Tibial nerve (tissue), 4 donors: ENCODE measurements at regions not wholly inside any gene's neighbourhood (a gene's known extent, or its start where the extent isn't known, plus 50 kb on each side); places are given as distances from the start of the nearest gene placed in this dataset.
A peak's percentile ranks its signal among the peaks of the same experiment; 100 is the strongest.

Source experiments
- DNase-seq, 2 donors: peaks; one replicate each; pipeline ENCODE4 v3.0.0-alpha.2; 2019; ENCODE audit warnings: low spot score in 2 of 2
- H3K27ac ChIP-seq, 4 donors: fragments of 200-600 bp; sonication (generic) in 3 of 4; one replicate each; pipeline ENCODE4 v1.5.1; 2017 to 2019; ENCODE audit warnings: mild to moderate bottlenecking in 1 of 4
- H3K27me3 ChIP-seq, 2 donors: fragments of 200-600 bp; sonication (generic) in 1 of 2; one replicate each; pipeline versions ENCODE4 v1.5.1 to v1.6.0; 2017 to 2019
- H3K36me3 ChIP-seq, 3 donors: fragments of 200-600 bp; sonication (generic); one replicate each; pipeline ENCODE4 v1.5.1; 2018 to 2019
- H3K4me1 ChIP-seq, 4 donors: fragments of 200-600 bp; sonication (generic) in 3 of 4; one replicate each; pipeline ENCODE4 v1.5.1; 2017 to 2019
- H3K4me3 ChIP-seq, 4 donors: fragments of 200-600 bp; sonication (generic) in 3 of 4; one replicate each; pipeline ENCODE4 v1.5.1; 2017 to 2019; ENCODE audit warnings: mild to moderate bottlenecking in 1 of 4, moderate library complexity in 1 of 4
- H3K9me3 ChIP-seq, 4 donors: fragments of 200-600 bp; sonication (generic) in 3 of 4; one replicate each; pipeline ENCODE4 v1.5.1; 2017 to 2019
- EP300 ChIP-seq, 2 donors: sonication (generic); formaldehyde crosslinking; IDR thresholded peaks; one replicate each; pipeline ENCODE4 v1.6.1; 2017; ENCODE audit warnings: antibody characterized with exemption in 2 of 2, mild to moderate bottlenecking in 1 of 2
- POLR2A ChIP-seq, 2 donors: fragments of 450-650 bp; IDR thresholded peaks; one replicate each; pipeline ENCODE4 v1.6.1; 2017; ENCODE audit warnings: antibody characterized with exemption in 2 of 2, mild to moderate bottlenecking in 2 of 2, moderate library complexity in 2 of 2
- WGBS, 2 donors: methylation state at CpG; one replicate each; pipeline ENCODE4 v1.1.5; 2018; 5-methylcytosine and 5-hydroxymethylcytosine counted together
- TF ChIP-seq, protein P1 (sequence below), 5 experiments: fragments of 200-600 bp in 3 of 5; fragments of 450-650 bp in 2 of 5; sonication (generic) in 3 of 5; IDR thresholded peaks; one replicate each; pipeline ENCODE4 v1.5.1; 2016 to 2019; ENCODE audit warnings: antibody characterized with exemption in 5 of 5, mild to moderate bottlenecking in 3 of 5, moderate library complexity in 2 of 5

DNA sequence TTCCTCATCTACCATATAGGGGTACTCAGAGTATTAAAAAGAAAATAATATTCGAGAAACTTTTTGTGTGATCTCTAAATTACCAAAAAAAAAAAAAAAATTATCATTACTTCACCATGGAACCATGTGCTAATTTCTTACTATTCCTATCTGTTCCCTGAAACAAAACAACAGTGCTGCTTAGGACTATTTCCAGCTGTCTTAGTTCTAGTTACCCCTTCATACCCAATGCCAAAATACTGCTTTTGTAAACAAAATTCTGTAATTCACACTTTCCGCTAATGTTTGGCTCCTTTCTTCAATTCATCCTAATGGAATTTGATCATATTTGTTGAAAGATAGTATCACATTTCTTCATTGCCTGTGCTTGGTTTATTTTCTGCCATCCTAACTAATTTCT, 470.2 kb downstream of the BTG1 start:
- no peaks in the 10 kb centered on the region for H3K27me3 ChIP-seq
- no peak for DNase-seq
- H3K4me3 ChIP-seq: no peak overlapping the region
- WGBS, 2 donors: 76 to 86% methylated on average over 2 of the region's 2 CpGs
- TF ChIP-seq, protein P1, sequence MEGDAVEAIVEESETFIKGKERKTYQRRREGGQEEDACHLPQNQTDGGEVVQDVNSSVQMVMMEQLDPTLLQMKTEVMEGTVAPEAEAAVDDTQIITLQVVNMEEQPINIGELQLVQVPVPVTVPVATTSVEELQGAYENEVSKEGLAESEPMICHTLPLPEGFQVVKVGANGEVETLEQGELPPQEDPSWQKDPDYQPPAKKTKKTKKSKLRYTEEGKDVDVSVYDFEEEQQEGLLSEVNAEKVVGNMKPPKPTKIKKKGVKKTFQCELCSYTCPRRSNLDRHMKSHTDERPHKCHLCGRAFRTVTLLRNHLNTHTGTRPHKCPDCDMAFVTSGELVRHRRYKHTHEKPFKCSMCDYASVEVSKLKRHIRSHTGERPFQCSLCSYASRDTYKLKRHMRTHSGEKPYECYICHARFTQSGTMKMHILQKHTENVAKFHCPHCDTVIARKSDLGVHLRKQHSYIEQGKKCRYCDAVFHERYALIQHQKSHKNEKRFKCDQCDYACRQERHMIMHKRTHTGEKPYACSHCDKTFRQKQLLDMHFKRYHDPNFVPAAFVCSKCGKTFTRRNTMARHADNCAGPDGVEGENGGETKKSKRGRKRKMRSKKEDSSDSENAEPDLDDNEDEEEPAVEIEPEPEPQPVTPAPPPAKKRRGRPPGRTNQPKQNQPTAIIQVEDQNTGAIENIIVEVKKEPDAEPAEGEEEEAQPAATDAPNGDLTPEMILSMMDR (IDR thresholded peaks at IDR 0.05): no peak
- no peak for TF ChIP-seq POLR2A (IDR thresholded peaks at IDR 0.05)
- no peak for TF ChIP-seq EP300 (IDR thresholded peaks at IDR 0.05)
- H3K36me3 ChIP-seq: no peaks in the 10 kb centered on the region
- no peak overlapping the region for H3K27ac ChIP-seq
- no peaks in the 10 kb centered on the region for H3K4me1 ChIP-seq
- H3K9me3 ChIP-seq: no peaks in the 10 kb centered on the region

DNA sequence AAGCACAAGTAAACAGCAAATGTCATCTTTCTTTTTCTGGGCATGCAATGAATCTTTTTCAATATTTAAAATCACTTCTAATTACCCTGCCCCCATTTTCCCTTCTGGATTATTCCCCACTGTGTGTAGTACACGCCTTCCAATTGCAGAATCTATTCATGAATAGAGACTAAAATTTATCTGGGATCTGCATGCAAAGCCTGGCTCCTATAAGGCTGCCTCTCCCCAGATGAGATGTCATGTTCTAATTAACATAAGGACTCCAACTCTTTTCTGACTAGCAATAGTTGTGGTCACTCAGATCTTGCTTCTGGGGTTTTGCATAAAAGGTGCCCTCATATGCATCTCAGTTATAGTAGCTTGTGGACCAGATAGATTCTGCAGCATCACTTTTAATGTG, 473.5 kb downstream of the BTG1 start:
- Histone ChIP-seq H3K27ac (no peak overlapping the region), H3K4me1 (no peaks in the 10 kb centered on the region), H3K27me3 (no peaks in the 10 kb centered on the region), H3K9me3 (no peaks in the 10 kb centered on the region), H3K36me3 (no peaks in the 10 kb centered on the region), H3K4me3 (no peak overlapping the region)
- no peak for DNase-seq
- WGBS, 2 donors: 17 to 32% methylated on average over 1 of the region's 1 CpG
- no peak for TF ChIP-seq EP300 (IDR thresholded peaks at IDR 0.05)
- TF ChIP-seq, protein P1 (IDR thresholded peaks at IDR 0.05): no peak
- no peak for TF ChIP-seq POLR2A (IDR thresholded peaks at IDR 0.05)

DNA sequence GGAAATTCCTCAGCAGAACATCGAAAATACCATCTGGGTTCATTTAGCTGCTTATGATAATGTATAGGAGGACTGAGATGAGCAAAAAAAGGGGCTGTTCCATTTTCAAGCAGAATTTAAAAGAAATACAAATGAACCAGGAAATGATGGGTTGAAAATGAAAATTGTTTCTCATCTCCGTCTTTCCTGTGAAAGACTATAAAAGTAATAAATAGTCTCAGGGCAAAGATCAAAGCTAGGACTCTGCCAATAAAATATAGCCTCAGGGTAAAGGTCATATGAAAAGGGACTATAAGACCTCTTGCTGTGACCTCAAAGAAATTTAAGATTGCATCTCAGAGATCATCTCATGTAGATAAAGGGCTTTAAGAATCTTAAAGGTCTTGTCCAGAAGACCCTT, 478.0 kb downstream of the BTG1 start:
- Histone ChIP-seq H3K4me3 (no peak overlapping the region), H3K9me3 (no peaks in the 10 kb centered on the region), H3K27ac (no peak overlapping the region), H3K27me3 (no peaks in the 10 kb centered on the region), H3K4me1 (no peaks in the 10 kb centered on the region), H3K36me3 (no peaks in the 10 kb centered on the region)
- TF ChIP-seq EP300 (IDR thresholded peaks at IDR 0.05) (no peak), POLR2A (IDR thresholded peaks at IDR 0.05) (no peak)
- TF ChIP-seq, protein P1 (IDR thresholded peaks at IDR 0.05): no peak
- DNase-seq: no peak
- 33 to 43% methylated on average over 2 of the region's 2 CpGs for WGBS, 2 donors

DNA sequence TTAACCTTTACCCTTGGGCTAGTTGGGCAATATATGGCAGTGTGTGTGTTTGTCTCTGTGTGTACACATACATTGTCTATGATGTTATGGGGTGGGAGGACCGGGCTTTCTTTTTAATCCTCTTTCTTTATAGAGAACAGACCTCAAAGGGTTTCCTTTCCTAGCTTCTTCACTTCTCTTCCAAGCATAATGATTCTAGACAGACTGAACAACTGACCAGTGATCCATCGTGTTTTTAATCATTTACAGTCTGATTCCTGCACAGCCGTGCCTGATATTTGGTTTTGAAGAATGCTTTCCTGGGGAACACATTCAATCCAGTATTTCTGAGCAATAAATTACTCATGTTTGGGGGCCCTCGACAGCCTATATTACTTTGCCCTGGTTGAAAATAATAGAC, 481.1 kb upstream of the DCN start:
- no peaks in the 10 kb centered on the region for H3K27me3 ChIP-seq
- TF ChIP-seq POLR2A (IDR thresholded peaks at IDR 0.05) (no peak), EP300 (IDR thresholded peaks at IDR 0.05) (no peak)
- TF ChIP-seq, protein P1 (IDR thresholded peaks at IDR 0.05): no peak
- H3K27ac ChIP-seq: no peak overlapping the region
- no peak overlapping the region for H3K4me3 ChIP-seq
- WGBS, 2 donors: 43 to 45% methylated on average over 4 of the region's 4 CpGs
- no peaks in the 10 kb centered on the region for H3K9me3 ChIP-seq
- no peaks in the 10 kb centered on the region for H3K4me1 ChIP-seq
- no peaks in the 10 kb centered on the region for H3K36me3 ChIP-seq
- DNase-seq: no peak

DNA sequence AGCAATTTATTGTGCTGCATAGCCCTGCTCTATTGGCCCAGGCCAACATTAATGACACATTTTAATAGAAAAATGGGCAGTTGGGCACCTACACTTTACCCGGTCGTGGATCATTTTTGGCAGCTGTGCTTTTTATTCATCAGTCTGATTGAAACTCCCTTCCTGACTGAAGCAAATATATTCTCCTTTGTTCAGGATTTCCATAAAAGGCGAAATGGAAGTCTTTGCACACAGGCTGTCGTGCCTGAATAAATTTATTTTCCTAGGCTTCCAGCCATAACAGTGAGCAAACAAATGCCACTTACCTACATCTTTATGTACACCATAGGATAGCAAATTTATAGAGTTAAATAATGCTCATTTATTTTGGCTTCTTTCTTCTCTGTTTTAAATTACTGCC, 480.7 kb upstream of the DCN start:
- 39 to 45% methylated on average over 4 of the region's 4 CpGs for WGBS, 2 donors
- Histone ChIP-seq H3K27ac (peak overlapping the region in 1 of 4 donors; percentile 21), H3K9me3 (no peaks in the 10 kb centered on the region), H3K36me3 (no peaks in the 10 kb centered on the region), H3K4me3 (no peak overlapping the region), H3K4me1 (no peaks in the 10 kb centered on the region), H3K27me3 (no peaks in the 10 kb centered on the region)
- DNase-seq: no peak
- TF ChIP-seq, protein P1 (IDR thresholded peaks at IDR 0.05): no peak
- TF ChIP-seq POLR2A (IDR thresholded peaks at IDR 0.05) (no peak), EP300 (IDR thresholded peaks at IDR 0.05) (no peak)
